Endothelial cell of umbilical vein (primary cell): ENCODE measurements at regions not wholly inside any gene's neighbourhood (a gene's known extent, or its start where the extent isn't known, plus 50 kb on each side); places are given as distances from the start of the nearest gene placed in this dataset.

Source experiments
- BruUV-seq: library from RNA; stranded (reverse); fragments of 400-500 nt; replicated peaks from 2 replicates; lab custom pipeline; 2021; lab: Mats Ljungman, UMichigan
- CTCF ChIA-PET: fragments of 300-600, 350-600 bp; sonication (Branson Sonifier 250); formaldehyde crosslinking; loops from one replicate; lab custom pipeline; 2021; ENCODE audit warnings: antibody characterized with exemption, inconsistent platforms; lab: Charles Lee
- POLR2A ChIA-PET: fragments of 300-600, 350-600 bp; sonication (Branson Sonifier 250); formaldehyde crosslinking; loops from one replicate; lab custom pipeline; 2021; ENCODE audit warnings: antibody characterized with exemption, inconsistent platforms; lab: Charles Lee
- DNase-seq: peaks from one replicate; pipeline ENCODE4 v3.0.0-alpha.2; 2011; ENCODE audit warnings: low read depth, low spot score
- FAIRE-seq: peaks from 2 replicates; lab custom pipeline; 2011; peaks lifted over from hg19 to GRCh38; lab: Jason Lieb, UNC
- H2AFZ ChIP-seq: 2 replicates; pipeline ENCODE4 v1.6.0; 2012; ENCODE audit warnings: low read depth, low read length, control low read depth, inconsistent platforms
- H3K27ac ChIP-seq: 2 replicates; pipeline ENCODE4 v1.5.1; 2011; ENCODE audit warnings: low read depth, mild to moderate bottlenecking, control low read depth, low read length, moderate library complexity; ENCODE audit not compliant: insufficient read depth
- H3K27me3 ChIP-seq, 2 experiments: 2 replicates each; pipeline versions ENCODE4 v1.6.0 to v1.6.1; 2011; ENCODE audit warnings: low read length in 2 of 2, mixed read lengths in 1 of 2; ENCODE audit not compliant: control insufficient read depth in 2 of 2, insufficient read depth in 2 of 2
- H3K36me3 ChIP-seq, 2 experiments: 2 replicates in 1 of 2; 3 replicates in 1 of 2; pipeline ENCODE4 v1.5.1; 2011; ENCODE audit warnings: low read length in 2 of 2, mild to moderate bottlenecking in 1 of 2, moderate library complexity in 1 of 2; ENCODE audit not compliant: control insufficient read depth in 2 of 2, insufficient read depth in 2 of 2; ENCODE audit errors: extremely low read depth in 1 of 2
- H3K4me1 ChIP-seq: 3 replicates; pipeline ENCODE4 v1.5.1; 2011; ENCODE audit warnings: mild to moderate bottlenecking, low read length; ENCODE audit not compliant: control insufficient read depth, insufficient read depth; ENCODE audit errors: extremely low read depth
- H3K4me2 ChIP-seq: 2 replicates; pipeline ENCODE4 v1.6.1; 2011; ENCODE audit warnings: low read length, control low read depth, mixed read lengths; ENCODE audit not compliant: insufficient read depth
- H3K4me3 ChIP-seq, 3 experiments: fragments of 200-600 bp in 1 of 3; sonication (generic), shearing (Covaris generic) in 1 of 3; replicated peaks in 1 of 3; 2 replicates each; pipeline ENCODE4 v1.5.1; 2011 to 2016; ENCODE audit warnings: control low read depth in 3 of 3, low read length in 3 of 3, mild to moderate bottlenecking in 2 of 3, inconsistent platforms in 1 of 3, low read depth in 1 of 3, moderate library complexity in 1 of 3; ENCODE audit not compliant: insufficient read depth in 1 of 3
- H3K79me2 ChIP-seq: 2 replicates; pipeline ENCODE4 v1.6.0; 2012; ENCODE audit warnings: low read length, inconsistent platforms; ENCODE audit not compliant: control insufficient read depth, insufficient read depth
- H3K9ac ChIP-seq: replicated peaks from 2 replicates; pipeline ENCODE3; 2011; ENCODE audit warnings: low read length, control low read depth; ENCODE audit not compliant: insufficient read depth; ENCODE audit errors: extremely low read depth
- H3K9me1 ChIP-seq: replicated peaks from 3 replicates; pipeline ENCODE4 v1.6.0; 2011; ENCODE audit warnings: mild to moderate bottlenecking, low read length; ENCODE audit not compliant: control insufficient read depth, insufficient read depth; ENCODE audit errors: extremely low read depth
- H3K9me3 ChIP-seq: replicated peaks from 2 replicates; pipeline ENCODE4 v1.5.1; 2012; ENCODE audit warnings: low read length, inconsistent platforms; ENCODE audit not compliant: control insufficient read depth, insufficient read depth
- H4K20me1 ChIP-seq: replicated peaks from 2 replicates; pipeline ENCODE3; 2011; ENCODE audit warnings: mild to moderate bottlenecking, low read length; ENCODE audit not compliant: control insufficient read depth, insufficient read depth; ENCODE audit errors: extremely low read depth
- EZH2 ChIP-seq: IDR thresholded peaks from 2 replicates; pipeline ENCODE4 v1.6.1; 2012; ENCODE audit warnings: borderline replicate concordance, low read depth, mild to moderate bottlenecking, moderate library complexity, low read length, inconsistent platforms; ENCODE audit not compliant: severe bottlenecking
- FOS ChIP-seq: IDR thresholded peaks from 2 replicates; pipeline ENCODE4 v1.6.1; 2011; ENCODE audit warnings: mild to moderate bottlenecking, low read length, moderate library complexity, borderline replicate concordance; ENCODE audit not compliant: insufficient read depth
- GATA2 ChIP-seq: IDR thresholded peaks from 2 replicates; pipeline ENCODE4 v1.7.0; 2011; ENCODE audit warnings: low read depth, mild to moderate bottlenecking, moderate library complexity, mixed read lengths, low read length; ENCODE audit not compliant: insufficient read length, insufficient read depth
- JUN ChIP-seq: IDR thresholded peaks from 2 replicates; pipeline ENCODE4 v1.6.1; 2011; ENCODE audit warnings: borderline replicate concordance, low read depth; ENCODE audit not compliant: insufficient read length, insufficient read depth
- MYC ChIP-seq: IDR thresholded peaks from one replicate; pipeline ENCODE4 v1.6.1; 2011; ENCODE audit warnings: mild to moderate bottlenecking, low read depth, low read length
- POLR2A ChIP-seq: IDR thresholded peaks from 2 replicates; pipeline ENCODE4 v1.6.1; 2012; ENCODE audit warnings: low read depth, mild to moderate bottlenecking, control low read depth, low read length
- POLR2AphosphoS5 ChIP-seq: IDR thresholded peaks from 2 replicates; pipeline ENCODE4 v1.6.1; 2012; ENCODE audit warnings: low read depth, mild to moderate bottlenecking, control low read depth, low read length, moderate library complexity; ENCODE audit not compliant: insufficient read depth
- dilution Hi-C: fragments of 300-500 bp; cut with MboI; formaldehyde crosslinking; loops from one replicate; pipeline ENCODE4 v1.15.0; 2019; ENCODE audit warnings: low sequenced_read_pairs; ENCODE audit not compliant: extremely low pct_ligation_motif_present
- intact Hi-C: fragments of 100-400 bp; cut with micrococcal nuclease; formaldehyde crosslinking; loops from one replicate; pipeline ENCODE4 v1.10.0; 2022
- TF ChIP-seq, protein P1 (sequence below), 2 donors: IDR thresholded peaks; 1 replicate in 1 of 2; 2 replicates in 1 of 2; pipeline ENCODE4 v1.5.1; 2011; ENCODE audit warnings: low read length in 2 of 2, mild to moderate bottlenecking in 2 of 2, moderate library complexity in 2 of 2, control low read depth in 1 of 2, inconsistent platforms in 1 of 2, low read depth in 1 of 2; ENCODE audit not compliant: insufficient read depth in 1 of 2; ENCODE audit errors: extremely low read depth in 1 of 2
- TF ChIP-seq, protein P2 (sequence below): IDR thresholded peaks from 2 replicates; pipeline ENCODE4 v1.6.1; 2011; ENCODE audit not compliant: insufficient read depth, insufficient read length

- Histone ChIP-seq H3K4me2 (no peak overlapping the region), H3K27ac (no peak overlapping the region), H3K4me3 (no peak overlapping the region), H3K9me1 (no peaks in the 10 kb centered on the region), H3K4me1 (no peaks in the 10 kb centered on the region), H3K27me3 (no peaks in the 10 kb centered on the region), H2AFZ (no peak overlapping the region), H3K9ac (no peak overlapping the region), H3K36me3 (no peaks in the 10 kb centered on the region), H3K79me2 (no peaks in the 10 kb centered on the region), H4K20me1 (no peaks in the 10 kb centered on the region), H3K9me3 (no peaks in the 10 kb centered on the region)
- BruUV-seq, result no TSS peak
- no peak for DNase-seq
- TF ChIP-seq FOS (no peak), POLR2AphosphoS5 (no peak), EZH2 (no peak), MYC (no peak), GATA2 (no peak), JUN (no peak), POLR2A (no peak)
- TF ChIP-seq, protein P1, sequence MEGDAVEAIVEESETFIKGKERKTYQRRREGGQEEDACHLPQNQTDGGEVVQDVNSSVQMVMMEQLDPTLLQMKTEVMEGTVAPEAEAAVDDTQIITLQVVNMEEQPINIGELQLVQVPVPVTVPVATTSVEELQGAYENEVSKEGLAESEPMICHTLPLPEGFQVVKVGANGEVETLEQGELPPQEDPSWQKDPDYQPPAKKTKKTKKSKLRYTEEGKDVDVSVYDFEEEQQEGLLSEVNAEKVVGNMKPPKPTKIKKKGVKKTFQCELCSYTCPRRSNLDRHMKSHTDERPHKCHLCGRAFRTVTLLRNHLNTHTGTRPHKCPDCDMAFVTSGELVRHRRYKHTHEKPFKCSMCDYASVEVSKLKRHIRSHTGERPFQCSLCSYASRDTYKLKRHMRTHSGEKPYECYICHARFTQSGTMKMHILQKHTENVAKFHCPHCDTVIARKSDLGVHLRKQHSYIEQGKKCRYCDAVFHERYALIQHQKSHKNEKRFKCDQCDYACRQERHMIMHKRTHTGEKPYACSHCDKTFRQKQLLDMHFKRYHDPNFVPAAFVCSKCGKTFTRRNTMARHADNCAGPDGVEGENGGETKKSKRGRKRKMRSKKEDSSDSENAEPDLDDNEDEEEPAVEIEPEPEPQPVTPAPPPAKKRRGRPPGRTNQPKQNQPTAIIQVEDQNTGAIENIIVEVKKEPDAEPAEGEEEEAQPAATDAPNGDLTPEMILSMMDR (IDR thresholded peaks at IDR 0.05; ENCODE audit: extremely low read depth in 1 of 2, insufficient read depth in 1 of 2, low read depth in 1 of 2, low read length in 2 of 2), result no peak
- TF ChIP-seq, protein P2, sequence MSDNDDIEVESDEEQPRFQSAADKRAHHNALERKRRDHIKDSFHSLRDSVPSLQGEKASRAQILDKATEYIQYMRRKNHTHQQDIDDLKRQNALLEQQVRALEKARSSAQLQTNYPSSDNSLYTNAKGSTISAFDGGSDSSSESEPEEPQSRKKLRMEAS, result no peak
- intact Hi-C loops (no loop called here), dilution Hi-C loops (no loop called here)
- CTCF ChIA-PET, result no interaction called here
- FAIRE-seq, result no peak
- POLR2A ChIA-PET, result no interaction called here
Observed at GRCh38 chr1:222382171-222382570, 165.7 kb downstream of the HHIPL2 start.
